Upper lobe of right lung (tissue), 1 donor: ENCODE measurements at regions not wholly inside any gene's neighbourhood (a gene's known extent, or its start where the extent isn't known, plus 50 kb on each side); places are given as distances from the start of the nearest gene placed in this dataset.

Experiments used
- ATAC-seq: fragments of 200-7000 bp; cut with Tn5 transposase; one replicate; pipeline ENCODE4 v1.9.1; 2020; ENCODE audit warnings: mild to moderate bottlenecking, moderate library complexity
- DNase-seq: peaks from one replicate; pipeline ENCODE4 v3.0.0-alpha.2; 2020
- H3K27ac ChIP-seq: fragments of 200-600 bp; one replicate; pipeline ENCODE4 v1.8.0; 2022
- H3K27me3 ChIP-seq: fragments of 200-600 bp; one replicate; pipeline ENCODE4 v1.8.0; 2022; ENCODE audit warnings: mild to moderate bottlenecking
- H3K36me3 ChIP-seq: fragments of 200-600 bp; one replicate; pipeline ENCODE4 v1.8.0; 2022
- H3K4me1 ChIP-seq: fragments of 200-600 bp; one replicate; pipeline ENCODE4 v1.8.0; 2022
- H3K4me3 ChIP-seq: fragments of 200-600 bp; one replicate; pipeline ENCODE4 v1.8.0; 2022; ENCODE audit warnings: mild to moderate bottlenecking
- H3K9me3 ChIP-seq: fragments of 200-600 bp; one replicate; pipeline ENCODE4 v1.8.0; 2022
- intact Hi-C: fragments of 100-400 bp; cut with DNase I; formaldehyde crosslinking; loops from one replicate; pipeline ENCODE4 v1.11.0; 2022
- TF ChIP-seq, protein P1 (sequence below): fragments of 200-600 bp; IDR thresholded peaks from one replicate; pipeline ENCODE4 v1.8.0; 2022; ENCODE audit warnings: antibody characterized with exemption
- donor health status: DM: no; HTN: yes; CAD: no; lungs with severe emphysema.

DNA sequence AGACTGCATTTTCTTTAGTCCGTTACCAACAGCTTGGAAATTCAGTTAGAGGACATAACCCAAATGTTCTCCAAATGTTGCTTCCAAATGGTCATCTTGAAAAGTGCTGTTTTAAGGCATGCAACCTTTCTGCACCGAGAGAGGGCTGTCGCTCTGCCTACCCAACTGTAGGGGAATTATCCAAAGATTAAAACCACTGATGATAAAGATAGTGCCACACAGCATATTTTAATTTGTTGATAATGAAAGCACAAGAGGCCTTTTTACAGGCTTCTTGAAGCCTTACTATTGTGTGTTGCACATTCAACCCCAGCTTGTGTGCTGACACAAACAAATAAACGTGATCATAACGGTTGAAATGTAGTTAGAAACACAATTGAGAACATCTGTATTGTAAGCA is 121.5 kb downstream of the LMO4 start:
- no peak for DNase-seq
- H3K27ac ChIP-seq, result no peak overlapping the region

DNA sequence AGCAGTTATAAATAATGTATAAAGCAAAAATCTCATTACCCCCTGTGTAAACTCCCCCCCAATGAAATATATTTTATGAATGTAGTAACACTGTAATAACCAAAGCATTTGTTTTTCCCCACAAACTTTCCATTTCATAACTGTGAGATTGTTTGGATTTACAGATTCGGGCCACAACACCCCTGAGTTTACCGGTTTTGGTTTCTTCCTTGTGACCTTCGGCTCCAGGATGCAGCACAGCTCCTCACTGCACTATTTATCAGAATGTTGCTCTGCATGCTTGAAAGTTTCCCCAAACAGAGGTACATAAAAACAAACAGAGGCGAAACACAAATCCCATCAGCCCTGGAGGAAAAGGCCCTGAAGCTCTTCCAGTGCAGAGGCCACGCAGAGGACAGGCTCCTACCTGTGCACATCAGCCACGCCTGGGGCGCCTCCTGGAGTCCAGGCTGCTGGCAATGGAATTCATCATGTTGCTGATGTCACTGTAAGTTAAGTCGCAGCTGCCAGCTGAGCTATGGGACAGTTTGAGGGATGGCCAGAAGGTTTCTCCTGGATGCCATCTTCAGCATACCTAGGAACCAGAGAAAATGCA is 122.0 kb downstream of the LMO4 start:
- H3K27me3 ChIP-seq, result no peaks in the 10 kb centered on the region
- H3K27ac ChIP-seq, result no peak overlapping the region
- no peak for ATAC-seq
- no peaks in the 10 kb centered on the region for H3K4me1 ChIP-seq
- no peak for DNase-seq
- TF ChIP-seq, protein P1, sequence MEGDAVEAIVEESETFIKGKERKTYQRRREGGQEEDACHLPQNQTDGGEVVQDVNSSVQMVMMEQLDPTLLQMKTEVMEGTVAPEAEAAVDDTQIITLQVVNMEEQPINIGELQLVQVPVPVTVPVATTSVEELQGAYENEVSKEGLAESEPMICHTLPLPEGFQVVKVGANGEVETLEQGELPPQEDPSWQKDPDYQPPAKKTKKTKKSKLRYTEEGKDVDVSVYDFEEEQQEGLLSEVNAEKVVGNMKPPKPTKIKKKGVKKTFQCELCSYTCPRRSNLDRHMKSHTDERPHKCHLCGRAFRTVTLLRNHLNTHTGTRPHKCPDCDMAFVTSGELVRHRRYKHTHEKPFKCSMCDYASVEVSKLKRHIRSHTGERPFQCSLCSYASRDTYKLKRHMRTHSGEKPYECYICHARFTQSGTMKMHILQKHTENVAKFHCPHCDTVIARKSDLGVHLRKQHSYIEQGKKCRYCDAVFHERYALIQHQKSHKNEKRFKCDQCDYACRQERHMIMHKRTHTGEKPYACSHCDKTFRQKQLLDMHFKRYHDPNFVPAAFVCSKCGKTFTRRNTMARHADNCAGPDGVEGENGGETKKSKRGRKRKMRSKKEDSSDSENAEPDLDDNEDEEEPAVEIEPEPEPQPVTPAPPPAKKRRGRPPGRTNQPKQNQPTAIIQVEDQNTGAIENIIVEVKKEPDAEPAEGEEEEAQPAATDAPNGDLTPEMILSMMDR, result no peak
- H3K4me3 ChIP-seq, result no peak overlapping the region
- no peaks in the 10 kb centered on the region for H3K9me3 ChIP-seq
- intact Hi-C loops, result no loop called here
- H3K36me3 ChIP-seq, result no peaks in the 10 kb centered on the region

More for the DNA sequence above, 121.5 kb downstream of the LMO4 start:
- H3K4me1 ChIP-seq, result no peaks in the 10 kb centered on the region
- no peak for ATAC-seq
- intact Hi-C loops, result no loop called here
- H3K36me3 ChIP-seq, result no peaks in the 10 kb centered on the region
- no peaks in the 10 kb centered on the region for H3K27me3 ChIP-seq
- H3K9me3 ChIP-seq, result no peaks in the 10 kb centered on the region
- TF ChIP-seq, protein P1, result no peak
- no peak overlapping the region for H3K4me3 ChIP-seq

DNA sequence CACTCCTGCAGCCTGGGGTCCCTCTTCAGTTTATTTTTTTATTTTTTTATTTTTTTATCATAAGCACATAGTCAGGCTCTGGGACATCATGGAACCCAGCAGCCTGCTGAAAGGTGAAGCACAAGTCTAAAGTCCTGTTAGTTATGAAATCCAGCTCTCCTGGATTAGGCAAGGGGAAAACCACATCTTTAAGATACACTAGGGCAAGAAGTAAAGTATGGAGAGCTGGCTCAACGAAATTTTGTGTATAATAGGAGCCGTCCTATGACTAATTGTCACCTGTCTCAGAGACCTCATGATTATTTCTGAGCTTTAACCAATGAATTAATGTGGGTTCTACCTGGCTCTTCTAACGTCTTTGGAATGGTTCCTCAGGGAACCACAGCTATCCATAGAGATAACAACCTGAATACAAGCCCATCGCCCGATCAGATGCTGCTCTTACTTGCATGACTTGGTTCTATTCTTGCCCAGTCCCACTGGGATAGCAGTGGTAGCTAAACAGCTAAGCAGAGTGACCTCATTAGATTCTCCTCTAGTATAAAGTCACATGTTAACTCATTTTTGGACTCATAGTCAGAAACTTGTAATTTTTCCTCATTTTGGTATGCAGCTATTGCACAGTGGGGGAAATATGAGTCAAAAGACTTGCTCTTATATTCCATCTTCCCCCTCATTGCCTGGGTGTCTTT is 122.7 kb downstream of the LMO4 start:
- Histone ChIP-seq H3K27me3 (no peaks in the 10 kb centered on the region), H3K9me3 (no peaks in the 10 kb centered on the region), H3K36me3 (no peaks in the 10 kb centered on the region), H3K27ac (no peak overlapping the region), H3K4me1 (no peaks in the 10 kb centered on the region), H3K4me3 (no peak overlapping the region)
- no peak for DNase-seq
- intact Hi-C loops, result no loop called here
- TF ChIP-seq, protein P1, result no peak
- no peak for ATAC-seq

DNA sequence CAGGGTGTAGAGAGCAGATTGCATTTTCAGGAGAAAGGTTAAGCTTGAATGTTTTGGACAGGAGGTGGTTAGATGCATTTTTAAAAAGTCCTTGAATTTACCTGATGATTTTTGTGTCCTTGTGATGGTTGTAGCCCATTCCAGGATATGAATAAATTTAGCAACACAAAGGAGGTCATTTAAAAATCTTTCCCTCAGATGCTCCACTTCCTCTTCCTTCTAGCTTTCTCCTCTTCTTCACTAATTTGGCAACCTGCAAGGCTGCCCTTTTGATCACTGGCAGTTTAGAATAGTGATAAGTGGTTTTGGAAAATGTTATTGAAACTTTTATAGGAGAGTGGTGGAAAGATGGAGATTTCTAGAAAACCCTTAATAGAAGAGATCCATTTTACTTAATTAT is 124.0 kb downstream of the LMO4 start:
- ATAC-seq, result no peak
- no peak for DNase-seq
- Histone ChIP-seq H3K36me3 (no peaks in the 10 kb centered on the region), H3K27ac (no peak overlapping the region), H3K9me3 (no peaks in the 10 kb centered on the region), H3K4me3 (no peak overlapping the region), H3K27me3 (no peaks in the 10 kb centered on the region), H3K4me1 (no peaks in the 10 kb centered on the region)
- intact Hi-C loops, result no loop called here
- TF ChIP-seq, protein P1, result no peak

DNA sequence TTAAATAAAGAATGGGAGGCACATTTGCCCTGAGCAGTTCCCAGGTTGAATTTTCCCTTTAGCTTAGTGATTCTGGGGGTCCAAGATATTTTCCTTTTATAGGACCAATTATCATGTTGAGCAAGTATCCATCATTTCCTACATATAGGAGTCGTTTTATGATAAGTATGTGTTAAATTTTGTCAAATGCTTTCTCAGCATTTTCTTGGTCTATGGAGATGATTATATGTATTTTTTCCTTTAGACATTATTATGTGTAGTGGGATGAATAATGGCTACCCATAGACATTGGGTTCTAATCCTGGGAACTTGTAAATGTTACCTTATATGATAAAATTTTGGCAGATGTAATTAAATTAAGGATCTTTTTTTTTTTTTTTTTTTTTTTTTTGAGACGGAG is 128.7 kb downstream of the LMO4 start:
- DNase-seq, result no peak
- no peak overlapping the region for H3K4me3 ChIP-seq
- H3K27me3 ChIP-seq, result no peaks in the 10 kb centered on the region
- no peak overlapping the region for H3K27ac ChIP-seq
- ATAC-seq, result no peak
- H3K36me3 ChIP-seq, result no peaks in the 10 kb centered on the region
- TF ChIP-seq, protein P1, result no peak
- intact Hi-C loops, result no loop called here
- H3K9me3 ChIP-seq, result no peaks in the 10 kb centered on the region
- H3K4me1 ChIP-seq, result no peaks in the 10 kb centered on the region
